Muscle of leg (tissue), 3 donors: ENCODE measurements at regions not wholly inside any gene's neighbourhood (a gene's known extent, or its start where the extent isn't known, plus 50 kb on each side); places are given as distances from the start of the nearest gene placed in this dataset.
"Not testable (repeated sequence)": the region's sequence is repeated elsewhere in the genome, so short reads cannot be mapped to it uniquely, and the experiment has no call there.

Experiments used
- DNase-seq: peaks from one replicate; pipeline ENCODE4 v3.0.0; 2013
- H3K27ac ChIP-seq: one replicate; pipeline ENCODE4 v1.5.1; 2013; ENCODE audit warnings: mild to moderate bottlenecking, low read length, control low read depth
- H3K27me3 ChIP-seq: one replicate; pipeline ENCODE4 v1.6.1; 2013; ENCODE audit warnings: low read length; ENCODE audit not compliant: control insufficient read depth, insufficient read depth
- H3K36me3 ChIP-seq: one replicate; pipeline ENCODE4 v1.6.1; 2013; ENCODE audit warnings: low read length; ENCODE audit not compliant: control insufficient read depth, insufficient read depth
- H3K4me1 ChIP-seq: one replicate; pipeline ENCODE4 v1.6.1; 2013; ENCODE audit warnings: low read length; ENCODE audit not compliant: control insufficient read depth, insufficient read depth
- H3K4me3 ChIP-seq: one replicate; pipeline ENCODE4 v1.5.1; 2013; ENCODE audit warnings: low read length, control low read depth
- H3K9me3 ChIP-seq: replicated peaks from 2 replicates; pipeline ENCODE4 v1.6.1; 2013; ENCODE audit warnings: low read depth, low read length; ENCODE audit not compliant: control insufficient read depth
- WGBS: methylation state at CpG from one replicate; pipeline ENCODE4 v1.1.5; 2013; ENCODE audit warnings: missing lambda C conversion rate; ENCODE audit not compliant: insufficient coverage; 5-methylcytosine and 5-hydroxymethylcytosine counted together

- Histone ChIP-seq H3K27ac (no peak overlapping the region), H3K9me3 (no peaks in the 10 kb centered on the region), H3K4me1 (no peaks in the 10 kb centered on the region), H3K4me3 (no peak overlapping the region), H3K27me3 (no peaks in the 10 kb centered on the region), H3K36me3 (no peaks in the 10 kb centered on the region)
- DNase-seq: no peak
- no CpG with 5 or more reads among the region's 2 CpGs for WGBS
These were observed 207.3 kb upstream of the MAGEB2 start for GRCh38 chrX:30008031-30008430.

- no CpG with 5 or more reads among the region's 3 CpGs for WGBS
These were observed 204.9 kb upstream of the MAGEB2 start for GRCh38 chrX:30010471-30010870.

GRCh38 chrX:30015440-30015839 is 199.9 kb upstream of the MAGEB2 start:
- Histone ChIP-seq H3K27ac (no peak overlapping the region), H3K4me1 (no peaks in the 10 kb centered on the region), H3K27me3 (no peaks in the 10 kb centered on the region), H3K4me3 (no peak overlapping the region), H3K9me3 (no peaks in the 10 kb centered on the region), H3K36me3 (no peaks in the 10 kb centered on the region)
- no peak for DNase-seq
- no CpG with 5 or more reads among the region's 3 CpGs for WGBS

More at GRCh38 chrX:30010471-30010870, 204.9 kb upstream of the MAGEB2 start:
- Histone ChIP-seq H3K4me3 (no peak overlapping the region), H3K4me1 (no peaks in the 10 kb centered on the region), H3K27ac (no peak overlapping the region), H3K27me3 (no peaks in the 10 kb centered on the region), H3K9me3 (no peaks in the 10 kb centered on the region), H3K36me3 (no peaks in the 10 kb centered on the region)
- DNase-seq: no peak

- no peaks in the 10 kb centered on the region for H3K36me3 ChIP-seq
- no peaks in the 10 kb centered on the region for H3K27me3 ChIP-seq
- no peaks in the 10 kb centered on the region for H3K9me3 ChIP-seq
- no peak overlapping the region for H3K27ac ChIP-seq
- DNase-seq: no peak
- WGBS: 63% methylated on average over 2 of the region's 2 CpGs
- H3K4me3 ChIP-seq: no peak overlapping the region
- H3K4me1 ChIP-seq: no peaks in the 10 kb centered on the region
These were observed 187.7 kb upstream of the MAGEB2 start for GRCh38 chrX:30027636-30028035.

GRCh38 chrX:30036406-30036805 is 179.0 kb upstream of the MAGEB2 start:
- not testable (repeated sequence) for H3K27me3 ChIP-seq, H3K27ac ChIP-seq, H3K4me1 ChIP-seq, DNase-seq, H3K9me3 ChIP-seq, H3K4me3 ChIP-seq, H3K36me3 ChIP-seq
- 79% methylated on average over 3 of the region's 4 CpGs for WGBS

- Histone ChIP-seq H3K4me1 (no peaks in the 10 kb centered on the region), H3K27me3 (peaks cover 2% of the 10 kb centered on the region), H3K27ac (no peak overlapping the region), H3K4me3 (no peak overlapping the region), H3K9me3 (no peaks in the 10 kb centered on the region), H3K36me3 (no peaks in the 10 kb centered on the region)
- no peak for DNase-seq
- no CpG with 5 or more reads among the region's 2 CpGs for WGBS
These were observed 175.6 kb upstream of the MAGEB2 start for GRCh38 chrX:30039768-30040167.

GRCh38 chrX:30060718-30061117 is 154.6 kb upstream of the MAGEB2 start:
- WGBS: no CpG with 5 or more reads among the region's 2 CpGs
- Histone ChIP-seq H3K27ac (no peak overlapping the region), H3K36me3 (no peaks in the 10 kb centered on the region), H3K9me3 (no peaks in the 10 kb centered on the region), H3K27me3 (no peaks in the 10 kb centered on the region), H3K4me1 (no peaks in the 10 kb centered on the region), H3K4me3 (no peak overlapping the region)
- DNase-seq: no peak

GRCh38 chrX:30065226-30065625 is 150.1 kb upstream of the MAGEB2 start:
- Histone ChIP-seq H3K27ac (no peak overlapping the region), H3K9me3 (no peaks in the 10 kb centered on the region), H3K27me3 (no peaks in the 10 kb centered on the region), H3K4me1 (no peaks in the 10 kb centered on the region), H3K36me3 (no peaks in the 10 kb centered on the region), H3K4me3 (no peak overlapping the region)
- DNase-seq: no peak
- WGBS: no CpG with 5 or more reads among the region's 2 CpGs

GRCh38 chrX:30067677-30068076 is 147.7 kb upstream of the MAGEB2 start:
- no peak overlapping the region for H3K4me3 ChIP-seq
- WGBS: 33% methylated on average over 2 of the region's 4 CpGs

GRCh38 chrX:30085571-30085970 is 129.8 kb upstream of the MAGEB2 start:
- no CpG with 5 or more reads among the region's 1 CpG for WGBS
- Histone ChIP-seq H3K36me3 (no peaks in the 10 kb centered on the region), H3K27me3 (no peaks in the 10 kb centered on the region)

More at GRCh38 chrX:30067677-30068076, 147.7 kb upstream of the MAGEB2 start:
- H3K4me1 ChIP-seq: no peaks in the 10 kb centered on the region
- no peaks in the 10 kb centered on the region for H3K36me3 ChIP-seq
- no peak overlapping the region for H3K27ac ChIP-seq
- H3K9me3 ChIP-seq: no peaks in the 10 kb centered on the region
- no peaks in the 10 kb centered on the region for H3K27me3 ChIP-seq
- DNase-seq: no peak

GRCh38 chrX:30111431-30111830 is 103.9 kb upstream of the MAGEB2 start:
- WGBS: 86% methylated on average over 2 of the region's 2 CpGs
- no peak for DNase-seq
- Histone ChIP-seq H3K4me1 (no peaks in the 10 kb centered on the region), H3K9me3 (no peaks in the 10 kb centered on the region), H3K27me3 (peaks cover 2% of the 10 kb centered on the region), H3K27ac (no peak overlapping the region), H3K4me3 (no peak overlapping the region), H3K36me3 (no peaks in the 10 kb centered on the region)

More at GRCh38 chrX:30085571-30085970, 129.8 kb upstream of the MAGEB2 start:
- no peak overlapping the region for H3K27ac ChIP-seq
- no peaks in the 10 kb centered on the region for H3K4me1 ChIP-seq
- no peaks in the 10 kb centered on the region for H3K9me3 ChIP-seq
- no peak for DNase-seq
- no peak overlapping the region for H3K4me3 ChIP-seq
